ENCODE measurements at regions not wholly inside any gene's neighbourhood (a gene's known extent, or its start where the extent isn't known, plus 50 kb on each side); places are given as distances from the start of the nearest gene placed in this dataset.
A peak's percentile ranks its signal among the peaks of the same experiment; 100 is the strongest.

- H3K4me3 ChIP-seq (ENCODE audit: control insufficient read depth, low read depth, low read length), result no peak overlapping the region
- DNase-seq (ENCODE audit: low read depth), result peak; percentile 92
- TF ChIP-seq CTCF (conservative IDR thresholded peaks at IDR 0.05; ENCODE audit: control insufficient read depth, insufficient read depth, low read depth, low read length), result no peak
Observed at GRCh38 chr9:86667307-86667706, 280.0 kb downstream of the GAS1 start.

- no peak for TF ChIP-seq CTCF (conservative IDR thresholded peaks at IDR 0.05; ENCODE audit: control insufficient read depth, insufficient read depth, low read depth, low read length)
- no peak overlapping the region for H3K4me3 ChIP-seq (ENCODE audit: control insufficient read depth, low read depth, low read length)
- no peak for DNase-seq (ENCODE audit: low read depth)
Observed at GRCh38 chr9:86665416-86665815, 281.9 kb downstream of the GAS1 start.

GRCh38 chr9:86664603-86665002 lies 282.7 kb downstream of the GAS1 start:
- no peak for TF ChIP-seq CTCF (conservative IDR thresholded peaks at IDR 0.05; ENCODE audit: control insufficient read depth, insufficient read depth, low read depth, low read length)
- DNase-seq (ENCODE audit: low read depth), result no peak

GRCh38 chr9:86663905-86664304 lies 283.4 kb downstream of the GAS1 start:
- no peak for DNase-seq (ENCODE audit: low read depth)
- H3K4me3 ChIP-seq (ENCODE audit: control insufficient read depth, low read depth, low read length), result no peak overlapping the region
- no peak for TF ChIP-seq CTCF (conservative IDR thresholded peaks at IDR 0.05; ENCODE audit: control insufficient read depth, insufficient read depth, low read depth, low read length)

More at GRCh38 chr9:86664603-86665002, 282.7 kb downstream of the GAS1 start:
- H3K4me3 ChIP-seq (ENCODE audit: control insufficient read depth, low read depth, low read length), result no peak overlapping the region

DNA sequence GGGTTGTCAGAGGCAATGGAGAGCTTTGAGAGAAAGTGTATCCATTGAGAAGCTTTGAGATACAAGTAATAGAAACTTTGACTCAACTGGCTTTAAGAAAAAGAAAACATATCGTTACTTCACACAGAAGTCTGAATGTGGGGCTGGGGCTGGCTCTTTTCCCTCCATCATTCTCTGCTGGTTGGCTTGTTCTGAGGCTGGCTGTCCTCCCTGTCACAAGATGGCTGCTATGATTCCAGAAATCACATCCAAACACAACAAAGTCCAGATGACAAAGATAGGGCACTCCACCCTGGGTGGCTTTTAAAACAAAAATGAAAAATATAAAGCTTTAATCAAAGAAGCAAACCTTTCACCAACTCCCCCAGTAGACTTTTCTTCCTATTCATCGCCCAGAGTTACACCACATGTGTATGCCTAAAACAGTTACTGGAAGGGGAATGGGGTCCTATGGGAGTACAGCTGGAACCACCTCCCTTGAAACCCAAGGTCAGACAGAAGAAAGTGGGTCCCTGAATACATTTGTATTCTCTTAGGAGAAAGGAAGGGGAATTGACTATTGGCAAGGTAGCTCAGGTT lies 284.3 kb downstream of the GAS1 start:
- no peak overlapping the region for H3K4me3 ChIP-seq (ENCODE audit: control insufficient read depth, low read depth, low read length)
- no peak for TF ChIP-seq CTCF (conservative IDR thresholded peaks at IDR 0.05; ENCODE audit: control insufficient read depth, insufficient read depth, low read depth, low read length)
- no peak for DNase-seq (ENCODE audit: low read depth)

- no peak overlapping the region for H3K4me3 ChIP-seq (ENCODE audit: control insufficient read depth, low read depth, low read length)
- no peak for TF ChIP-seq CTCF (conservative IDR thresholded peaks at IDR 0.05; ENCODE audit: control insufficient read depth, insufficient read depth, low read depth, low read length)
- DNase-seq (ENCODE audit: low read depth), result peak; percentile 88
Observed at GRCh38 chr9:86660146-86660943, 287.0 kb downstream of the GAS1 start.
